A549 (cell line): ENCODE measurements at regions not wholly inside any gene's neighbourhood (a gene's known extent, or its start where the extent isn't known, plus 50 kb on each side); places are given as distances from the start of the nearest gene placed in this dataset.

ENCODE experiments used
- ATAC-seq, 2 experiments: fragments of 200-7000 bp in 1 of 2; fragments of >200 bp in 1 of 2; cut with Nextera tagmentation in 1 of 2; cut with Tn5 transposase in 1 of 2; 3 replicates each; pipeline versions ENCODE4 v1.8.0 to v1.9.1; 2018 to 2020; ENCODE audit warnings: mild to moderate bottlenecking in 1 of 2, moderate library complexity in 1 of 2
- CTCF ChIA-PET: fragments of 300-600 bp; sonication (Branson Sonifier 250); formaldehyde crosslinking; extraction: SDS; loops from one replicate; lab custom pipeline; 2021; ENCODE audit warnings: antibody characterized with exemption, inconsistent platforms; lab: Yijun Ruan, JAX
- POLR2A ChIA-PET: fragments of 350-600 bp; formaldehyde crosslinking; extraction: SDS; loops from one replicate; lab custom pipeline; 2021; ENCODE audit warnings: antibody characterized with exemption, inconsistent platforms; lab: Yijun Ruan, JAX
- DNase-seq, 2 experiments: peaks; one replicate each; pipeline versions ENCODE4 v3.0.0 to v3.0.0-alpha.2; 2011 to 2016; ENCODE audit warnings: low read depth in 1 of 2, low spot score in 1 of 2
- FAIRE-seq: peaks from 2 replicates; lab custom pipeline; 2011; peaks lifted over from hg19 to GRCh38; lab: Jason Lieb, UNC
- H3K27ac ChIP-seq, 2 experiments: fragments of >200 bp; sonication (Bioruptor Twin); formaldehyde crosslinking; 3 replicates each; pipeline ENCODE4 v1.5.1; 2016 to 2017
- H3K4me1 ChIP-seq: fragments of >200 bp; sonication (Bioruptor Twin); formaldehyde crosslinking; 3 replicates; pipeline ENCODE4 v1.6.1; 2016
- H3K4me2 ChIP-seq: fragments of >200 bp; sonication (Bioruptor Twin); formaldehyde crosslinking; 3 replicates; pipeline ENCODE4 v1.6.1; 2016
- H3K4me3 ChIP-seq: fragments of >200 bp; sonication (Bioruptor Twin); formaldehyde crosslinking; 3 replicates; pipeline ENCODE4 v1.5.1; 2016
- H3K9me3 ChIP-seq: fragments of >200 bp; sonication (Bioruptor Twin); formaldehyde crosslinking; 3 replicates; pipeline ENCODE4 v1.6.1; 2016
- ATOH8 ChIP-seq: fragments of 250-450 bp; sonication (Bioruptor Pico); IDR thresholded peaks from 2 replicates; pipeline ENCODE4 v1.5.0; 2020; ENCODE audit warnings: low read depth, mild to moderate bottlenecking, moderate library complexity
- BCL3 ChIP-seq: fragments of >200 bp; sonication (Bioruptor Twin); formaldehyde crosslinking; IDR thresholded peaks from 3 replicates; pipeline ENCODE4 v1.6.1; 2016
- CBX8 ChIP-seq: fragments of 200-600 bp; sonication (generic); IDR thresholded peaks from 2 replicates; pipeline ENCODE4 v1.6.1; 2016
- CEBPB ChIP-seq, 2 experiments: fragments of >200 bp in 1 of 2; sonication (Bioruptor Twin) in 1 of 2; formaldehyde crosslinking in 1 of 2; IDR thresholded peaks; 2 replicates each; pipeline ENCODE4 v1.6.1; 2012 to 2016
- ELK1 ChIP-seq: fragments of 150-350 bp; IDR thresholded peaks from 2 replicates; pipeline ENCODE4 v1.6.1; 2014; ENCODE audit warnings: low read depth, mild to moderate bottlenecking, low read length
- EP300 ChIP-seq, 2 experiments: fragments of >200 bp; sonication (Bioruptor Twin); formaldehyde crosslinking; IDR thresholded peaks; 2 replicates in 1 of 2; 3 replicates in 1 of 2; pipeline ENCODE4 v1.6.1; 2016 to 2017
- ESRRA ChIP-seq: fragments of 150-350 bp; IDR thresholded peaks from 2 replicates; pipeline ENCODE4 v1.6.1; 2014; ENCODE audit warnings: mild to moderate bottlenecking, low read length, borderline replicate concordance
- FOSB ChIP-seq: fragments of 250-450 bp; sonication (Bioruptor Pico); IDR thresholded peaks from 2 replicates; pipeline ENCODE4 v1.5.0; 2020; ENCODE audit warnings: mild to moderate bottlenecking, moderate library complexity
- HES2 ChIP-seq: fragments of >200 bp; sonication (Bioruptor Twin); formaldehyde crosslinking; IDR thresholded peaks from 2 replicates; pipeline ENCODE4 v1.6.1; 2016
- HMGXB4 ChIP-seq: fragments of 250-450 bp; sonication (Bioruptor Pico); IDR thresholded peaks from 2 replicates; pipeline ENCODE4 v1.5.0; 2021; ENCODE audit warnings: mild to moderate bottlenecking, moderate library complexity, borderline replicate concordance
- HOXB13 ChIP-seq: fragments of 250-450 bp; sonication (Bioruptor Pico); IDR thresholded peaks from 2 replicates; pipeline ENCODE4 v1.5.0; 2020; ENCODE audit warnings: low read depth, mild to moderate bottlenecking, moderate library complexity
- KDM1A ChIP-seq: fragments of 200-600 bp; sonication (generic); IDR thresholded peaks from 2 replicates; pipeline ENCODE4 v1.6.1; 2016; ENCODE audit warnings: low read depth, mild to moderate bottlenecking
- MYC ChIP-seq: IDR thresholded peaks from 2 replicates; pipeline ENCODE4 v1.6.1; 2012; ENCODE audit warnings: mild to moderate bottlenecking, inconsistent platforms, low read length, improper control_type of control experiment, borderline replicate concordance
- NPAS2 ChIP-seq: fragments of 250-450 bp; sonication (Bioruptor Pico); IDR thresholded peaks from 2 replicates; pipeline ENCODE4 v1.8.0; 2022; ENCODE audit warnings: mild to moderate bottlenecking, moderate library complexity, borderline replicate concordance
- NR3C1 ChIP-seq: fragments of >200 bp; sonication (Bioruptor Twin); formaldehyde crosslinking; IDR thresholded peaks from 3 replicates; pipeline ENCODE4 v1.6.1; 2017
- PHF8 ChIP-seq: fragments of 200-600 bp; sonication (generic); IDR thresholded peaks from 2 replicates; pipeline ENCODE4 v1.6.1; 2016; ENCODE audit warnings: low read depth, mild to moderate bottlenecking, antibody characterized with exemption, moderate library complexity, borderline replicate concordance
- POLR2AphosphoS2 ChIP-seq: conservative IDR thresholded peaks from 2 replicates; pipeline ENCODE4 v1.6.1; 2012; ENCODE audit warnings: low read length, improper control_type of control experiment, inconsistent platforms
- RCOR1 ChIP-seq: fragments of 150-350 bp; IDR thresholded peaks from 2 replicates; pipeline ENCODE4 v1.6.1; 2014; ENCODE audit warnings: antibody characterized with exemption, low read length, low read depth
- REST ChIP-seq: fragments of 200-600 bp; sonication (generic); IDR thresholded peaks from 2 replicates; pipeline ENCODE4 v1.6.1; 2016; ENCODE audit warnings: antibody characterized with exemption, mild to moderate bottlenecking, moderate library complexity
- RFX5 ChIP-seq: fragments of 450-650 bp; IDR thresholded peaks from 2 replicates; pipeline ENCODE4 v1.7.1; 2014; ENCODE audit warnings: antibody characterized with exemption, mild to moderate bottlenecking, moderate library complexity
- SMC3 ChIP-seq: fragments of >200 bp; sonication (Bioruptor Twin); formaldehyde crosslinking; IDR thresholded peaks from 3 replicates; pipeline ENCODE4 v1.6.1; 2018; ENCODE audit warnings: inconsistent platforms
- SREBF2 ChIP-seq: fragments of 450-650 bp; IDR thresholded peaks from 2 replicates; pipeline ENCODE4 v1.6.1; 2014; ENCODE audit warnings: mild to moderate bottlenecking, moderate library complexity
- ZC3H11A ChIP-seq: fragments of 450-650 bp; IDR thresholded peaks from 2 replicates; pipeline ENCODE4 v1.6.1; 2014; ENCODE audit warnings: antibody characterized with exemption, mild to moderate bottlenecking
- ZNF302 ChIP-seq: fragments of 250-450 bp; sonication (Bioruptor Pico); IDR thresholded peaks from 2 replicates; pipeline ENCODE4 v1.9.0; 2021; ENCODE audit warnings: inconsistent platforms, mild to moderate bottlenecking, moderate library complexity
- ZSCAN20 ChIP-seq: fragments of 250-450 bp; sonication (Bioruptor Pico); IDR thresholded peaks from 2 replicates; pipeline ENCODE4 v1.8.0; 2022; ENCODE audit warnings: mild to moderate bottlenecking, moderate library complexity
- WGBS: methylation state at CpG from one replicate; pipeline ENCODE4 v1.1.6; 2017; ENCODE audit errors: missing lambda C conversion rate; 5-methylcytosine and 5-hydroxymethylcytosine counted together

GRCh38 chr10:21019436-21019835, 122.3 kb upstream of the NEBL start:
- FAIRE-seq (no peak), ATAC-seq (no peak), DNase-seq (no peak)
- Histone ChIP-seq H3K4me2 (no peak overlapping the region), H3K9me3 (no peaks in the 10 kb centered on the region), H3K4me1 (no peaks in the 10 kb centered on the region), H3K27ac (no peak overlapping the region), H3K4me3 (no peak overlapping the region)
- POLR2A ChIA-PET, result no interaction called here
- WGBS, result 87% methylated on average over 6 of the region's 6 CpGs
- TF ChIP-seq NPAS2 (CRISPR knock-in tag), result no peak
- TF ChIP-seq HMGXB4 (CRISPR knock-in tag), result no peak
- no peak for TF ChIP-seq SREBF2
- TF ChIP-seq ZC3H11A, result no peak
- no peak for TF ChIP-seq ATOH8 (CRISPR knock-in tag)
- TF ChIP-seq SMC3, result no peak
- TF ChIP-seq FOSB, result no peak
- no peak for TF ChIP-seq RFX5
- no peak for TF ChIP-seq RCOR1
- TF ChIP-seq CEBPB (IDR thresholded peaks at IDR 0.05), result no peak
- TF ChIP-seq CBX8, result no peak
- no peak for TF ChIP-seq REST
- CTCF ChIA-PET, result interaction anchor here (0.7 to 1.5 kb wide), 5 partner anchors 10 to 134 kb away, joined by 3 to 6 read pairs (median 4); no protein-coding TSS in a partner anchor

GRCh38 chr10:21015851-21016250, 118.7 kb upstream of the NEBL start:
- DNase-seq, result no peak
- TF ChIP-seq ZNF302 (CRISPR knock-in tag) (no peak), MYC (no peak), HOXB13 (no peak), ZSCAN20 (CRISPR knock-in tag) (no peak)
- Histone ChIP-seq H3K4me2 (no peak overlapping the region), H3K4me1 (no peaks in the 10 kb centered on the region), H3K9me3 (no peaks in the 10 kb centered on the region), H3K27ac (no peak overlapping the region), H3K4me3 (no peak overlapping the region)
- POLR2A ChIA-PET, result no interaction called here
- FAIRE-seq, result no peak
- CTCF ChIA-PET, result no interaction called here
- WGBS, result 82% methylated on average over 4 of the region's 4 CpGs
- ATAC-seq, result no peak

GRCh38 chr10:21014141-21014540, 117.0 kb upstream of the NEBL start:
- no peak overlapping the region for H3K4me3 ChIP-seq
- no peak overlapping the region for H3K27ac ChIP-seq
- TF ChIP-seq ESRRA (no peak), EP300 (IDR thresholded peaks at IDR 0.05) (no peak), HES2 (no peak), KDM1A (no peak), NR3C1 (no peak), CBX8 (no peak), POLR2AphosphoS2 (no peak), PHF8 (no peak), MYC (no peak), SREBF2 (no peak), BCL3 (no peak), ZSCAN20 (CRISPR knock-in tag) (no peak), ELK1 (no peak)

More at GRCh38 chr10:21014141-21014540, 117.0 kb upstream of the NEBL start:
- DNase-seq (no peak), FAIRE-seq (no peak), ATAC-seq (no peak)
- Histone ChIP-seq H3K4me2 (no peak overlapping the region), H3K4me1 (no peaks in the 10 kb centered on the region), H3K9me3 (no peaks in the 10 kb centered on the region)
- ChIA-PET CTCF (no interaction called here), POLR2A (interaction anchor here (0.6 kb wide), 1 partner anchor 292 kb away, joined by 6 read pairs; no protein-coding TSS in a partner anchor)
- 94% methylated on average over 3 of the region's 3 CpGs for WGBS
